CD8-positive, alpha-beta memory T cell (primary cell): ENCODE measurements at regions not wholly inside any gene's neighbourhood (a gene's known extent, or its start where the extent isn't known, plus 50 kb on each side); places are given as distances from the start of the nearest gene placed in this dataset.

Experiments
- CTCF ChIA-PET: fragments of 350-600 bp; sonication (Branson Sonifier 250); formaldehyde crosslinking; loops from one replicate; lab custom pipeline; 2021; ENCODE audit warnings: antibody characterized with exemption; lab: Charles Lee
- POLR2A ChIA-PET: fragments of 350-600 bp; sonication (Branson Sonifier 250); formaldehyde crosslinking; loops from one replicate; lab custom pipeline; 2021; ENCODE audit warnings: antibody characterized with exemption; lab: Charles Lee
- DNase-seq, 5 donors: peaks; one replicate each; pipeline versions ENCODE4 v3.0.0 to v3.0.0-alpha.2; 2020 to 2022; ENCODE audit warnings: mixed read lengths in 1 of 5
- H3K27ac ChIP-seq: one replicate; pipeline ENCODE4 v1.7.0; 2013; ENCODE audit warnings: low read depth, mild to moderate bottlenecking, low read length, moderate library complexity
- H3K27me3 ChIP-seq: 2 replicates; pipeline ENCODE4 v1.7.0; 2013; ENCODE audit warnings: low read length, mild to moderate bottlenecking; ENCODE audit not compliant: insufficient read depth, poor library complexity, severe bottlenecking
- H3K36me3 ChIP-seq: 2 replicates; pipeline ENCODE4 v1.7.0; 2013; ENCODE audit warnings: mild to moderate bottlenecking, low read length, moderate library complexity; ENCODE audit not compliant: insufficient read depth
- H3K4me1 ChIP-seq: 2 replicates; pipeline ENCODE4 v1.7.0; 2013; ENCODE audit warnings: mild to moderate bottlenecking, low read length, moderate library complexity; ENCODE audit not compliant: insufficient read depth
- H3K4me3 ChIP-seq: 2 replicates; pipeline ENCODE4 v1.7.0; 2013; ENCODE audit warnings: mild to moderate bottlenecking, low read length
- H3K9me3 ChIP-seq: 2 replicates; pipeline ENCODE4 v1.7.0; 2013; ENCODE audit warnings: mild to moderate bottlenecking, low read length
- H3K27ac Mint-ChIP-seq, 8 donors: one replicate each; pipeline ENCODE4 v1.8.0; 2020 to 2021; ENCODE audit warnings: mixed read lengths in 8 of 8, mild to moderate bottlenecking in 6 of 8, inconsistent platforms in 3 of 8, moderate library complexity in 3 of 8
- H3K27me3 Mint-ChIP-seq, 2 donors: one replicate each; pipeline ENCODE4 v1.8.0; 2020 to 2021; ENCODE audit warnings: mixed read lengths in 2 of 2, mild to moderate bottlenecking in 1 of 2, moderate library complexity in 1 of 2
- H3K36me3 Mint-ChIP-seq, 3 donors: one replicate each; pipeline ENCODE4 v1.8.0; 2020 to 2021; ENCODE audit warnings: mixed read lengths in 3 of 3, inconsistent platforms in 1 of 3, mild to moderate bottlenecking in 1 of 3
- H3K4me1 Mint-ChIP-seq, 3 donors: one replicate each; pipeline ENCODE4 v1.8.0; 2020 to 2021; ENCODE audit warnings: mixed read lengths in 3 of 3, inconsistent platforms in 1 of 3, mild to moderate bottlenecking in 1 of 3
- H3K4me3 Mint-ChIP-seq, 7 donors: one replicate each; pipeline ENCODE4 v1.8.0; 2020 to 2021; ENCODE audit warnings: mixed read lengths in 7 of 7, mild to moderate bottlenecking in 6 of 7, moderate library complexity in 4 of 7, inconsistent platforms in 2 of 7
- H3K9me3 Mint-ChIP-seq, 5 donors: one replicate each; pipeline ENCODE4 v1.8.0; 2020 to 2022; ENCODE audit warnings: mixed read lengths in 5 of 5, mild to moderate bottlenecking in 3 of 5, moderate library complexity in 2 of 5, inconsistent platforms in 1 of 5

- no peaks in the 10 kb centered on the region for H3K36me3 ChIP-seq
- no peak overlapping the region for H3K4me3 Mint-ChIP-seq
- H3K9me3 ChIP-seq, result no peaks in the 10 kb centered on the region
- peaks cover 34 to 84% of the 10 kb centered on the region in 2 donors for H3K27me3 Mint-ChIP-seq
- CTCF ChIA-PET, result no interaction called here
- POLR2A ChIA-PET, result no interaction called here
- no peaks in the 10 kb centered on the region for H3K36me3 Mint-ChIP-seq
- H3K4me3 ChIP-seq, result no peak overlapping the region
- no peaks in the 10 kb centered on the region for H3K4me1 ChIP-seq
- H3K27ac Mint-ChIP-seq, result no peak overlapping the region
- no peaks in the 10 kb centered on the region for H3K4me1 Mint-ChIP-seq
- no peaks in the 10 kb centered on the region for H3K9me3 Mint-ChIP-seq
- H3K27ac ChIP-seq, result no peak overlapping the region
- DNase-seq, result no peak
- peaks cover 9% of the 10 kb centered on the region for H3K27me3 ChIP-seq
Observed at GRCh38 chr15:62938825-62939224, 103.7 kb upstream of the TPM1 start.

- CTCF ChIA-PET, result no interaction called here
Observed at GRCh38 chr15:62940093-62940754, 102.3 kb upstream of the TPM1 start.

GRCh38 chr15:62940755-62941361, 101.7 kb upstream of the TPM1 start:
- Histone ChIP-seq H3K9me3 (no peaks in the 10 kb centered on the region), H3K4me1 (no peaks in the 10 kb centered on the region), H3K4me3 (no peak overlapping the region), H3K27me3 (peaks cover 3% of the 10 kb centered on the region), H3K27ac (no peak overlapping the region), H3K36me3 (no peaks in the 10 kb centered on the region)
- Mint-ChIP-seq H3K36me3 (peaks cover 0 to 2% (median 0%) of the 10 kb centered on the region in 3 donors), H3K4me1 (no peaks in the 10 kb centered on the region), H3K4me3 (no peak overlapping the region), H3K9me3 (no peaks in the 10 kb centered on the region), H3K27ac (no peak overlapping the region), H3K27me3 (peaks cover 28 to 70% of the 10 kb centered on the region in 2 donors)
- ChIA-PET CTCF (no interaction called here), POLR2A (no interaction called here)
- DNase-seq, result no peak

More at GRCh38 chr15:62940093-62940754, 102.3 kb upstream of the TPM1 start:
- no peak overlapping the region for H3K27ac Mint-ChIP-seq
- POLR2A ChIA-PET, result no interaction called here
- H3K4me3 Mint-ChIP-seq, result no peak overlapping the region
- H3K36me3 Mint-ChIP-seq, result peaks cover 0 to 2% (median 0%) of the 10 kb centered on the region in 3 donors
- Histone ChIP-seq H3K4me1 (no peaks in the 10 kb centered on the region), H3K36me3 (no peaks in the 10 kb centered on the region), H3K4me3 (no peak overlapping the region), H3K27me3 (peaks cover 4% of the 10 kb centered on the region), H3K27ac (no peak overlapping the region), H3K9me3 (no peaks in the 10 kb centered on the region)
- peaks cover 28 to 76% of the 10 kb centered on the region in 2 donors for H3K27me3 Mint-ChIP-seq
- H3K9me3 Mint-ChIP-seq, result no peaks in the 10 kb centered on the region
- no peak for DNase-seq
- H3K4me1 Mint-ChIP-seq, result no peaks in the 10 kb centered on the region

GRCh38 chr15:62941699-62942098, 100.8 kb upstream of the TPM1 start:
- H3K4me1 Mint-ChIP-seq, result no peaks in the 10 kb centered on the region
- no peaks in the 10 kb centered on the region for H3K4me1 ChIP-seq
- CTCF ChIA-PET, result no interaction called here
- no peaks in the 10 kb centered on the region for H3K9me3 Mint-ChIP-seq
- no peak overlapping the region for H3K4me3 Mint-ChIP-seq
- no peak overlapping the region for H3K27ac ChIP-seq
- DNase-seq, result no peak
- no peak overlapping the region for H3K4me3 ChIP-seq
- peaks cover 0 to 2% (median 0%) of the 10 kb centered on the region in 3 donors for H3K36me3 Mint-ChIP-seq
- H3K27me3 ChIP-seq, result no peaks in the 10 kb centered on the region
- H3K9me3 ChIP-seq, result no peaks in the 10 kb centered on the region
- no peaks in the 10 kb centered on the region for H3K36me3 ChIP-seq
- POLR2A ChIA-PET, result no interaction called here
- peaks cover 31 to 63% of the 10 kb centered on the region in 2 donors for H3K27me3 Mint-ChIP-seq
- H3K27ac Mint-ChIP-seq, result no peak overlapping the region

- Histone ChIP-seq H3K9me3 (no peaks in the 10 kb centered on the region), H3K27me3 (no peaks in the 10 kb centered on the region), H3K4me3 (no peak overlapping the region), H3K36me3 (no peaks in the 10 kb centered on the region), H3K27ac (no peak overlapping the region), H3K4me1 (no peaks in the 10 kb centered on the region)
- Mint-ChIP-seq H3K27me3 (peaks cover 28 to 59% of the 10 kb centered on the region in 2 donors), H3K4me3 (no peak overlapping the region), H3K27ac (no peak overlapping the region), H3K9me3 (no peaks in the 10 kb centered on the region), H3K36me3 (peaks cover 0 to 2% (median 0%) of the 10 kb centered on the region in 3 donors), H3K4me1 (no peaks in the 10 kb centered on the region)
- CTCF ChIA-PET, result no interaction called here
- POLR2A ChIA-PET, result no interaction called here
- no peak for DNase-seq
Observed at GRCh38 chr15:62942428-62942827, 100.1 kb upstream of the TPM1 start.

GRCh38 chr15:62945063-62945462, 97.5 kb upstream of the TPM1 start:
- Mint-ChIP-seq H3K27ac (no peak overlapping the region), H3K9me3 (no peaks in the 10 kb centered on the region), H3K36me3 (peaks cover 0 to 2% (median 0%) of the 10 kb centered on the region in 3 donors), H3K27me3 (peaks cover 29 to 60% of the 10 kb centered on the region in 2 donors), H3K4me1 (no peaks in the 10 kb centered on the region), H3K4me3 (no peak overlapping the region)
- no peaks in the 10 kb centered on the region for H3K9me3 ChIP-seq
- ChIA-PET CTCF (no interaction called here), POLR2A (no interaction called here)
- no peaks in the 10 kb centered on the region for H3K27me3 ChIP-seq
- no peaks in the 10 kb centered on the region for H3K4me1 ChIP-seq
- H3K36me3 ChIP-seq, result no peaks in the 10 kb centered on the region
- no peak overlapping the region for H3K27ac ChIP-seq
- DNase-seq, result no peak
- H3K4me3 ChIP-seq, result no peak overlapping the region

- peaks cover 33 to 62% of the 10 kb centered on the region in 2 donors for H3K27me3 Mint-ChIP-seq
- DNase-seq, result no peak
- H3K4me3 Mint-ChIP-seq, result no peak overlapping the region
- Histone ChIP-seq H3K9me3 (no peaks in the 10 kb centered on the region), H3K36me3 (no peaks in the 10 kb centered on the region), H3K4me3 (no peak overlapping the region), H3K27ac (no peak overlapping the region), H3K27me3 (no peaks in the 10 kb centered on the region), H3K4me1 (no peaks in the 10 kb centered on the region)
- no peak overlapping the region for H3K27ac Mint-ChIP-seq
- CTCF ChIA-PET, result no interaction called here
- no peaks in the 10 kb centered on the region for H3K9me3 Mint-ChIP-seq
- POLR2A ChIA-PET, result no interaction called here
- H3K36me3 Mint-ChIP-seq, result peaks cover 0 to 2% (median 0%) of the 10 kb centered on the region in 3 donors
- H3K4me1 Mint-ChIP-seq, result no peaks in the 10 kb centered on the region
Observed at GRCh38 chr15:62945760-62946159, 96.8 kb upstream of the TPM1 start.

GRCh38 chr15:62946940-62947339, 95.6 kb upstream of the TPM1 start:
- CTCF ChIA-PET, result no interaction called here
- peaks cover 26 to 62% of the 10 kb centered on the region in 2 donors for H3K27me3 Mint-ChIP-seq

More at GRCh38 chr15:62946940-62947339, 95.6 kb upstream of the TPM1 start:
- H3K27ac ChIP-seq, result no peak overlapping the region
- H3K9me3 ChIP-seq, result no peaks in the 10 kb centered on the region
- Mint-ChIP-seq H3K4me1 (no peaks in the 10 kb centered on the region), H3K4me3 (no peak overlapping the region), H3K9me3 (no peaks in the 10 kb centered on the region), H3K27ac (no peak overlapping the region), H3K36me3 (peaks cover 0 to 2% (median 0%) of the 10 kb centered on the region in 3 donors)
- no peaks in the 10 kb centered on the region for H3K27me3 ChIP-seq
- no peak for DNase-seq
- no peaks in the 10 kb centered on the region for H3K4me1 ChIP-seq
- no peaks in the 10 kb centered on the region for H3K36me3 ChIP-seq
- POLR2A ChIA-PET, result no interaction called here
- no peak overlapping the region for H3K4me3 ChIP-seq
